Left lung (tissue), 4 donors: ENCODE measurements at regions not wholly inside any gene's neighbourhood (a gene's known extent, or its start where the extent isn't known, plus 50 kb on each side); places are given as distances from the start of the nearest gene placed in this dataset.

Source experiments
- ATAC-seq: fragments of 200-7000 bp; cut with Tn5 transposase; one replicate; pipeline ENCODE4 v1.9.1; 2020; ENCODE audit warnings: moderate library complexity
- DNase-seq, 4 donors: peaks; one replicate each; pipeline ENCODE4 v3.0.0-alpha.2; 2013 to 2020
- H3K27ac ChIP-seq, 2 donors: fragments of 200-600 bp; sonication (generic) in 1 of 2; one replicate each; pipeline versions ENCODE4 v1.5.0 to v1.8.0; 2020 to 2021
- H3K27me3 ChIP-seq, 2 donors: fragments of 200-600 bp; sonication (generic) in 1 of 2; one replicate each; pipeline versions ENCODE4 v1.5.0 to v1.8.0; 2020 to 2021
- H3K36me3 ChIP-seq, 2 donors: fragments of 200-600 bp; sonication (generic) in 1 of 2; one replicate each; pipeline versions ENCODE4 v1.5.0 to v1.8.0; 2020 to 2021
- H3K4me1 ChIP-seq, 2 donors: fragments of 200-600 bp; one replicate each; pipeline ENCODE4 v1.8.0; 2021
- H3K4me3 ChIP-seq, 2 donors: fragments of 200-600 bp; sonication (generic) in 1 of 2; one replicate each; pipeline versions ENCODE4 v1.5.0 to v1.8.0; 2020 to 2021; ENCODE audit warnings: mild to moderate bottlenecking in 1 of 2
- H3K9me3 ChIP-seq, 2 donors: fragments of 200-600 bp; sonication (generic) in 1 of 2; one replicate each; pipeline versions ENCODE4 v1.5.0 to v1.8.0; 2020 to 2021
- intact Hi-C, 2 donors: fragments of 100-400 bp; cut with DNase I; formaldehyde crosslinking; loops; one replicate each; pipeline versions ENCODE4 v1.11.2 to v1.14.2; 2022
- TF ChIP-seq, protein P1 (sequence below), 2 donors: fragments of 200-600 bp; sonication (generic) in 1 of 2; IDR thresholded peaks; one replicate each; pipeline versions ENCODE4 v1.5.0 to v1.8.0; 2021; ENCODE audit warnings: antibody characterized with exemption in 2 of 2
- donor health status: DM: no; HTN: yes; CAD: no.
- donor health status: DM: no; HTN: no; CAD: no.

GRCh38 chr6:134851548-134851947 is 98.4 kb downstream of the ALDH8A1 start:
- intact Hi-C loops, result no loop called here
- Histone ChIP-seq H3K27me3 (no peaks in the 10 kb centered on the region), H3K27ac (no peak overlapping the region), H3K4me1 (no peaks in the 10 kb centered on the region), H3K36me3 (no peaks in the 10 kb centered on the region), H3K9me3 (no peaks in the 10 kb centered on the region), H3K4me3 (no peak overlapping the region)
- DNase-seq, result no peak
- TF ChIP-seq, protein P1, sequence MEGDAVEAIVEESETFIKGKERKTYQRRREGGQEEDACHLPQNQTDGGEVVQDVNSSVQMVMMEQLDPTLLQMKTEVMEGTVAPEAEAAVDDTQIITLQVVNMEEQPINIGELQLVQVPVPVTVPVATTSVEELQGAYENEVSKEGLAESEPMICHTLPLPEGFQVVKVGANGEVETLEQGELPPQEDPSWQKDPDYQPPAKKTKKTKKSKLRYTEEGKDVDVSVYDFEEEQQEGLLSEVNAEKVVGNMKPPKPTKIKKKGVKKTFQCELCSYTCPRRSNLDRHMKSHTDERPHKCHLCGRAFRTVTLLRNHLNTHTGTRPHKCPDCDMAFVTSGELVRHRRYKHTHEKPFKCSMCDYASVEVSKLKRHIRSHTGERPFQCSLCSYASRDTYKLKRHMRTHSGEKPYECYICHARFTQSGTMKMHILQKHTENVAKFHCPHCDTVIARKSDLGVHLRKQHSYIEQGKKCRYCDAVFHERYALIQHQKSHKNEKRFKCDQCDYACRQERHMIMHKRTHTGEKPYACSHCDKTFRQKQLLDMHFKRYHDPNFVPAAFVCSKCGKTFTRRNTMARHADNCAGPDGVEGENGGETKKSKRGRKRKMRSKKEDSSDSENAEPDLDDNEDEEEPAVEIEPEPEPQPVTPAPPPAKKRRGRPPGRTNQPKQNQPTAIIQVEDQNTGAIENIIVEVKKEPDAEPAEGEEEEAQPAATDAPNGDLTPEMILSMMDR (IDR thresholded peaks at IDR 0.05), result no peak
- ATAC-seq, result no peak

DNA sequence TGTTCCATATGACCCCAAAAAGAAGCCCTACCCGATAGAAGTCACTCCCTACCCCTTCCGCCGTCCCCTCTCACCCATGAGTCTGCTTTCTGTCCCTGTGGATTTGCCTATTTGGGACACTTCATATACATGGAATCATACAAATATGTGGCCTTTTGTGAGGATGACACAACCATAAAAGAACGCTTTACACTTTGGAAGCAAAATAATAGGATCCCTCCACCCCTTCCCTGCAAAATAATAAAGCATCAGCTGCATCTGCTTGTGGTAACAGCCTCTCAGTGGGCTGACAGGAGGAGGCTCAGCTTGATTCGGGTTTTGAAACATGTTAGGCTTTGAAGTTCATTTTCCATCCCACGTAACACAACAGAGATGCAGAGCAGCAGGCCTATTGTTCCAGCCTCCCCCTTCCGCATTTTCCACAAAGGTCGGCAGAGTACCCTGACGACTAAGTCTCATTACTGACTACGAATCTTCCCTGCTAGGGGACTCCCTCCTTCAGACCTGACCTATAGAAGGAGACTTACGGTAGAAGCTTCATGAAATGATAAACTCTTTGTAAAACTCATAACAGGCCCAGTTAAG is 99.1 kb downstream of the ALDH8A1 start:
- Histone ChIP-seq H3K27me3 (no peaks in the 10 kb centered on the region), H3K9me3 (no peaks in the 10 kb centered on the region), H3K4me3 (no peak overlapping the region), H3K27ac (no peak overlapping the region), H3K36me3 (no peaks in the 10 kb centered on the region), H3K4me1 (no peaks in the 10 kb centered on the region)
- ATAC-seq, result no peak
- TF ChIP-seq, protein P1 (IDR thresholded peaks at IDR 0.05), result no peak
- intact Hi-C loops, result no loop called here
- no peak for DNase-seq

- H3K4me1 ChIP-seq, result no peaks in the 10 kb centered on the region
- intact Hi-C loops, result no loop called here
- no peak for DNase-seq
- H3K4me3 ChIP-seq, result no peak overlapping the region
- no peak overlapping the region for H3K27ac ChIP-seq
- no peak for ATAC-seq
- no peaks in the 10 kb centered on the region for H3K27me3 ChIP-seq
- TF ChIP-seq, protein P1 (IDR thresholded peaks at IDR 0.05), result no peak
- H3K36me3 ChIP-seq, result no peaks in the 10 kb centered on the region
- H3K9me3 ChIP-seq, result no peaks in the 10 kb centered on the region
These were observed 99.9 kb downstream of the ALDH8A1 start for GRCh38 chr6:134849920-134850447.

DNA sequence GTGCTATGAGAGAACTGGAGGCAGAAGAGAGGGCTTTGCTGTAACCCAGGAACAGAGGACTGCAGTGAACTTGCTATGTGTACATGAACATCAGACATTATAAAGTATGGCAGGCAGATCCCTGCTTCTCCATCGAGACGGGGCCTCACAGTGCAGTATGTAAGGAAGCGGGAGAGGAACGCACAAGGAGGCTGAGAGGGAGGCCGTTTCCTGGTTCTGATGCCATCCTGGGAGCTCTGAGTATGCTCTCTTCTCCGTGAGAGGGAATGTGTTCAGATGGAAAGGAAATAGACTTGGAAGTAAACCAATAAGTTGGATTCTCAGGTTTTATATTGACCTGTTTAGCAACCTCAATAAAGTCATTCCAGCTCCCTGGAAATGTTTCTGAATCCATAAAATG is 101.8 kb downstream of the ALDH8A1 start:
- Histone ChIP-seq H3K27me3 (no peaks in the 10 kb centered on the region), H3K36me3 (no peaks in the 10 kb centered on the region), H3K27ac (no peak overlapping the region), H3K4me3 (no peak overlapping the region), H3K9me3 (no peaks in the 10 kb centered on the region), H3K4me1 (no peaks in the 10 kb centered on the region)
- DNase-seq, result no peak
- ATAC-seq, result no peak
- TF ChIP-seq, protein P1 (IDR thresholded peaks at IDR 0.05), result no peak
- intact Hi-C loops, result no loop called here

- Histone ChIP-seq H3K4me1 (no peaks in the 10 kb centered on the region), H3K36me3 (no peaks in the 10 kb centered on the region), H3K9me3 (no peaks in the 10 kb centered on the region), H3K4me3 (no peak overlapping the region), H3K27me3 (no peaks in the 10 kb centered on the region), H3K27ac (no peak overlapping the region)
- intact Hi-C loops, result no loop called here
- DNase-seq (no peak), ATAC-seq (no peak)
- TF ChIP-seq, protein P1 (IDR thresholded peaks at IDR 0.05), result no peak
These were observed 103.0 kb downstream of the ALDH8A1 start for GRCh38 chr6:134846865-134847264.
